ENCODE measurements at regions not wholly inside any gene's neighbourhood (a gene's known extent, or its start where the extent isn't known, plus 50 kb on each side); places are given as distances from the start of the nearest gene placed in this dataset.

DNA sequence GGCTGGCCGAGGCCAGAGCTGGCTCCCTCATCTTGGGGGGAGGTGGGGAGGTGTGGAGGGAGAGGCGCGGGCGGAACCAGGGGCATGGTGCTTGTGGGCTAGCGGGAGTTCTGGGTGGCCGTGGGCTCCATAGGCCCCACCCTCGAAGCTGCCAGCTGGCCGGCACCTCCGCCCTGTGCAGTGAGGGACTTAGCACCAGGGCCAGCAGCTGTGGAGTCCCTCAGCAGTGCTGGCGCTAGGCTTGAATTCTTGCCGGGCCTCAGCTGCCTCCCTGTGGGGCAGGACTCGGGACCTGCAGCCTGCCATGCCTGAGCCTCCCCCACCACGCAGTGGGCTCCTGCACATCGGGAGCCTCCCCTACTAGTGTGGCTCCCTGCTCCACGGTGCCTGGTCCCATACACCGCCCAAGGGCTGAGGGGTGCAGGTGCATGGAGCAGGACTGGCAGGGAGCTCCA, 603.3 kb downstream of the PCDH18 start:
- TF ChIP-seq, protein P1, sequence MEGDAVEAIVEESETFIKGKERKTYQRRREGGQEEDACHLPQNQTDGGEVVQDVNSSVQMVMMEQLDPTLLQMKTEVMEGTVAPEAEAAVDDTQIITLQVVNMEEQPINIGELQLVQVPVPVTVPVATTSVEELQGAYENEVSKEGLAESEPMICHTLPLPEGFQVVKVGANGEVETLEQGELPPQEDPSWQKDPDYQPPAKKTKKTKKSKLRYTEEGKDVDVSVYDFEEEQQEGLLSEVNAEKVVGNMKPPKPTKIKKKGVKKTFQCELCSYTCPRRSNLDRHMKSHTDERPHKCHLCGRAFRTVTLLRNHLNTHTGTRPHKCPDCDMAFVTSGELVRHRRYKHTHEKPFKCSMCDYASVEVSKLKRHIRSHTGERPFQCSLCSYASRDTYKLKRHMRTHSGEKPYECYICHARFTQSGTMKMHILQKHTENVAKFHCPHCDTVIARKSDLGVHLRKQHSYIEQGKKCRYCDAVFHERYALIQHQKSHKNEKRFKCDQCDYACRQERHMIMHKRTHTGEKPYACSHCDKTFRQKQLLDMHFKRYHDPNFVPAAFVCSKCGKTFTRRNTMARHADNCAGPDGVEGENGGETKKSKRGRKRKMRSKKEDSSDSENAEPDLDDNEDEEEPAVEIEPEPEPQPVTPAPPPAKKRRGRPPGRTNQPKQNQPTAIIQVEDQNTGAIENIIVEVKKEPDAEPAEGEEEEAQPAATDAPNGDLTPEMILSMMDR (IDR thresholded peaks at IDR 0.05; ENCODE audit: insufficient read depth, low read length, poor library complexity, severe bottlenecking): no peak
- no peak for TF ChIP-seq EZH2phosphoT487 (conservative IDR thresholded peaks at IDR 0.05; ENCODE audit: low read length)

All from SU-DHL-6 (cell line).